Stimulated activated naive CD8-positive, alpha-beta T cell treated with anti-CD3 and anti-CD28 coated beads, Interleukin-15, amount 100 ng/mL, for 72 hours (primary cell): ENCODE measurements at regions not wholly inside any gene's neighbourhood (a gene's known extent, or its start where the extent isn't known, plus 50 kb on each side); places are given as distances from the start of the nearest gene placed in this dataset.

Experiments used
- ATAC-seq: fragments of 150-1000 bp; cut with Tn5 transposase; 2 replicates; pipeline ENCODE4 v1.10.0; 2021; ENCODE audit warnings: mild to moderate bottlenecking, moderate library complexity
- DNase-seq, 2 donors: peaks; one replicate each; pipeline ENCODE4 v3.0.0; 2021 to 2022
- H3K27ac Mint-ChIP-seq, 2 donors: one replicate each; pipeline ENCODE4 v1.8.0; 2022; ENCODE audit warnings: mild to moderate bottlenecking in 2 of 2, mixed read lengths in 2 of 2, moderate library complexity in 2 of 2
- H3K27me3 Mint-ChIP-seq: one replicate; pipeline ENCODE4 v1.8.0; 2022; ENCODE audit warnings: mixed read lengths
- H3K4me1 Mint-ChIP-seq: one replicate; pipeline ENCODE4 v1.8.0; 2022; ENCODE audit warnings: mild to moderate bottlenecking, mixed read lengths
- H3K4me3 Mint-ChIP-seq, 2 donors: one replicate each; pipeline ENCODE4 v1.8.0; 2022; ENCODE audit warnings: mild to moderate bottlenecking in 2 of 2, mixed read lengths in 2 of 2, moderate library complexity in 1 of 2
- H3K9me3 Mint-ChIP-seq, 2 donors: one replicate each; pipeline ENCODE4 v1.8.0; 2022; ENCODE audit warnings: mixed read lengths in 2 of 2

DNA sequence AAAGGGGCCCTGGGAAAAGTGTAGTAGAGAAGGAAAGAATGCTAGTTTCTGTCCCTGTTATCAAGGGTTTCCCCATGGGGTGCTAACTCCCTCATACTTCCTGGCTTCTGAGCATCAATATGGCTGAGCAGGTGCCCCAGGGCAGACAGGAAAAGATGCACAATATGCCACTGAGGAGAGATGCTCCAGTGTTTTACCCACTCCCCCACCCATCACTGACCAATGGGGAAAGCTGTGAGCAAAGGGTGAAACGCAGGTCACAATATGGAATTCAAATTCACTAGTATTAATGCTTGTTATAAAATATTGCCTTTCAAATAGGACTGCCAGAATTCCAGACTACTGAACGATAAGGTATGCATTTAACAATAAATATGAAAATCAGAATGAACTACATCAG, 187.5 kb upstream of the CTNNB1 start:
- Mint-ChIP-seq H3K27ac (no peak overlapping the region), H3K4me1 (no peaks in the 10 kb centered on the region), H3K9me3 (peaks cover 17 to 27% of the 10 kb centered on the region in 2 donors), H3K4me3 (no peak overlapping the region), H3K27me3 (peaks cover 19% of the 10 kb centered on the region)
- ATAC-seq, result no peak
- no peak for DNase-seq

DNA sequence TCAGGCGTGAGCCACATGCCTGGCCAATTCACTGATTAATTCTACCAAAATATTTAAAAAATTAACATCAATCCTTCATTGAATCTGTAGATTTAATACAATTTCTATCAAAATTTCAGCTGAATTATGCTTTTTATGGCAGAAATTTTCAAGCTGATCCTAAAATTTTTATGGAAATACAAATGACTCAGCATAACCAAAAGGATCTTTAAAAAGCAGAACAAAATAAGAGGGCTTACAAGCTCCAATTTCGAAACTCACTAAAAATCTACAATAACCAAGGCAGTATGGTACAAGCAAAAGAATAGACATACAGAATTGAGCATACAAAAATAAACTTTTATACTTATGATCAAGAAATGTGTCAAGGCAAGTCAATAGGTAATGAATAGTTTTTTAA, 180.4 kb upstream of the CTNNB1 start:
- Mint-ChIP-seq H3K4me3 (no peak overlapping the region), H3K27me3 (peaks cover 7% of the 10 kb centered on the region), H3K9me3 (no peaks in the 10 kb centered on the region), H3K4me1 (no peaks in the 10 kb centered on the region), H3K27ac (no peak overlapping the region)
- no peak for DNase-seq
- no peak for ATAC-seq

DNA sequence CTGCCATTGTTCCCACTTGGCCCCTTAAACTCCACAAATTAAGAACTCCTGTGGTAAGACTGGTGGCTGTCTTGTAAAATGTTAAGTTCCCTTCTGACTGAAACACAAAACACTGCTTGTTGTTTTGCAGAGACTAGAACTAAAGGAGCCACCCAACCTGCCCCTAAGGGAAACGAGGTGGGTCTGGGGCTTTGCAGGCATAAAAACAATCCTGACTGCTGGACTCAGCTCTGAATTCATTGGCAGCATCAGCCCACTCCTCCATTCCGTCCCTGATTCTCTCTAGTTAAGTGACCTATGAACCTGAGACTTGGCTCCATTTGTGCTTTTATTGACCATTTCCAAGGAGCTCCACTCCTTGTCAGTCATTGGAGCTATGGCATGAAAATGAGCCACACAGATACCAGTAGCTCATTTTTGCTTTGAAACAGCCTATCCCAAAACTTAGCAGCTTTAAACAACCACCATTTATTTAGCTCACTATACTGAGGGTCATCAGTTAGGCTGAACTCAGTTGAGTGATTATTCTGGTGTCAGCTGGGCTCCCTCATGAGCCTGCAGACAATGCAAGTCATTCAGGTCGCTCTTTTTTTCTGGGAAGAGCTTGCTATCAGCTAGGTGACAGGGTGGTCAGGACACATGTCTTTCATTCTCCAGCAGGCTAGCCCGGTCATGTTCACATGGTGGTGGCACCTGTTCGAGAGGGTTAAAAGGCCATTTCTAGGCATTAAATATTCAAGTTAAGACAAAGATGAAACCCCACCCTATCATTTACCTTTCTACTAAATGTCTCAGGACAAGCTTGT, 175.1 kb upstream of the CTNNB1 start:
- Mint-ChIP-seq H3K9me3 (no peaks in the 10 kb centered on the region), H3K4me3 (no peak overlapping the region), H3K4me1 (no peaks in the 10 kb centered on the region), H3K27me3 (no peaks in the 10 kb centered on the region), H3K27ac (no peak overlapping the region)
- DNase-seq (no peak), ATAC-seq (no peak)

DNA sequence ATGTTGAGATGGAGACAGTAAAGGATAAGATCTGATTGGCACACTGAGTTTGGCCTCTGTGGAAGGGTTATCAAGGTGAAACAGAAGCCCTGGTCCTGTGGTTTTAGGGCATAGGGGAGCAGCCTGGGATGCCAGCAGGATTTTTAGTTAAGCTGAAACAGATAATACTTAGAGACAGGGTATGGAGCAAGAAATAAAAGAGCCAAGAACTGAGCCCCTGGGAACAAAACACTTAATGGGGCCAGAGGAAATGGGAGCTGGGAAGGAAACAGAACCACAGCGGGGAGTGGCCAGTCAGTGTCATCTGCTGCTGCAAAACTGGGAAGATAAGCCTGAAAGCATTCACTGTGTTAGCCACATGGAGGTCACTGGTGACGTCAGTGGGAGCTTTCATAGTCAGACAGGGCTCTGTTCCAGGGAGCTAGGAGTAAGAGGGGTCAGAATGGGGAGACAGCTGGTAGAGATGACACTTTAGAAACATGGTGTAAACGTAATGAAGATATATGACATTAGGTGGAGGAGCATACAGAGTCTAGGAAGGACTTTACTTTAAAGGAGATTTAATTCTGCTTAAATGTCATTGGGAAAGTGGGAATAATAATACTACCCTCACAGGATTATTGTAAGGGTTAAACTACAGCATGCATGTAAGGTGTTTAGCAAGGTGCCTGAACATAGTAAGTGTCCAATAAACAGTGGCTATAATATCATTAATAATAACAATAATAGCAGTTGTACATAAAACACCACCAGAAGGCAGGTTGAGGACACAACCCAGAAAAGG, 172.7 kb upstream of the CTNNB1 start:
- Mint-ChIP-seq H3K4me3 (no peak overlapping the region), H3K9me3 (no peaks in the 10 kb centered on the region), H3K27ac (no peak overlapping the region), H3K4me1 (no peaks in the 10 kb centered on the region), H3K27me3 (no peaks in the 10 kb centered on the region)
- DNase-seq (no peak), ATAC-seq (no peak)

DNA sequence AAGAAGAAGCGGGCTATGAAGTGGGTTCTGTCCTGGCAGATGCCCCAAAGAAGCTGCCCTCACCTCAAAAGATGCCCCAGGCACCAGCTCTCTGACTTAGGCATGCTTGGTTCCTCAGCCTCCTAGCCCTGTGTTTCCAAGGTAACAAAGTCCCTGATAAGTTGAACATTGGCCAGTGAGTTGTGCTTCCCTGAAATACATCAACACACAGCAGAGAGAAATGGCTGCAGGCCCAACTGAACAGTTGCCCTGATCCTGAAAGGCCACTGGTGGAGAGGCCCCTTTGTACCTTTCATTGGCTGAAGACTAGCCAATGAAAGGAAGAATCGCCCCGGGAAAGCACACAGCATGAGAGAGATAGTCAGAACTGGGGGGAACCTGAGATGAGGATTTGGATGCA, 169.9 kb upstream of the CTNNB1 start:
- Mint-ChIP-seq H3K27ac (peak overlapping the region in 1 of 2 donors; percentile 2), H3K4me1 (no peaks in the 10 kb centered on the region), H3K9me3 (no peaks in the 10 kb centered on the region), H3K4me3 (no peak overlapping the region), H3K27me3 (peaks cover 9% of the 10 kb centered on the region)
- ATAC-seq, result no peak
- DNase-seq, result no peak

DNA sequence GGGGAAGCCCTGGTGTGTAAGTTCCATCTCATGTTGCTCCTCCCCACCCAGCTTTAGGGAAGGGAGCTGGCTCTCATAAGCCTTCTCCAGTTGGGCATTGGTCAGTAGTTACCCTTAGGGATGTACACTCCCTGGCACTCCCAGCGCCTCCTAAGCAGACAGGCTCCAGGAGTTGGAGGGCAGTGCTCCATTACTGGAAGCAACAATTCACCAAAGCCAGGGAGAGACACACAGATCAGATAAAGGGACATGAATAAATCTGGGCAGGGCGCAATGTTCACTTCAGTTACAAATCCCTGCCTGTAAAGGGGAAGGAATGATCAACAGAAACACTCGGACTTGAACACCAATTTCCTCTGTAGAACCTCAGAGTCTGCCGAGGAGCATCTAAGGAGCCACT, 169.1 kb upstream of the CTNNB1 start:
- Mint-ChIP-seq H3K4me1 (no peaks in the 10 kb centered on the region), H3K27me3 (peaks cover 9% of the 10 kb centered on the region), H3K9me3 (no peaks in the 10 kb centered on the region), H3K27ac (no peak overlapping the region), H3K4me3 (no peak overlapping the region)
- ATAC-seq (no peak), DNase-seq (no peak)

DNA sequence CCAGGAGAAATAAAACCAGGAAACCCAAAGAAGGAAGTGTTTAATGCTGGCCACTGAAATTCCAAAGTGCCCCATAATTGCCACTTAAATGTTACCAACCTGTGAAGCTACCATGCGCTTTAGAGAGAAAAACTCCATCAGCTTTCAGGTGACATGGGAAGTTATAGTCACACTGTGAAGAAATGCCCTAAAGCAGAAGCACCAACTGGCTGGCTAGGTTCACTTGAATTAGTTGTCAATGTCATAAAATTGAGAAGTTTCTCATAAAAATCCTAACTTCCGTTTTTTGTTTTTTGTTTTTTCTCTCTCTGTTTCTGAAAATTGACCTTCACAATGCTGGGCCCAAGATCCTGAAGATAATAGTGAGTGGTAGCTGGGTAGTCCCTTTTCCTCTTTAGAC, 167.9 kb upstream of the CTNNB1 start:
- no peaks in the 10 kb centered on the region for H3K4me1 Mint-ChIP-seq
- H3K4me3 Mint-ChIP-seq, result no peak overlapping the region
- no peak for DNase-seq
- ATAC-seq, result no peak
- no peaks in the 10 kb centered on the region for H3K9me3 Mint-ChIP-seq
- no peak overlapping the region for H3K27ac Mint-ChIP-seq
- H3K27me3 Mint-ChIP-seq, result peaks cover 9% of the 10 kb centered on the region

DNA sequence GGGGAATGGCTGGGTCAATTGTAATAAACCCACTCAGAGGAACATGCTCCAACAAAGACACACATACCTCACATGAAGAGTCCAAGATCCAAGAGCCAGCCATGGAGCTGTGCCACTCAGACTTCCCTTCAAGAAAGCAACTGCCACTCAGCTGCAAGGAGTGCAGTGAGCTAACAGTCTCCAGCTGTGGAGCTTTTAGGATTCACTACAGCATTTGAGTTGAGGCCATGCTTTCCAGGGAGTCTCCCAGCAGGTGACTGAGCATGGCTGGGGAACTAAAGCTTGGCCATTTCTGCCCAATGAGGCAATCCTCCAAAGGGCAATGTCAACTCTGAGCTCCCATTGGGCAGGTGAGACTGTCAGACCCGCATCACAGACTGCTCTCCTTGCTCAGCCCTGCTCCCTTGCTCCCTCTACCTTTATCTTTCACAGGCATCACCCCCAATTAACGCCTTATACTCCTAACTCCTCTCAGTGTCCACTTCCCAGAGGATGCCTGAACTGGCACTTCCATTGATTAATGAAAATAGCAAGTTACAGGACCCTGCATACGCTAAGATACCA, 165.3 kb upstream of the CTNNB1 start:
- Mint-ChIP-seq H3K27ac (no peak overlapping the region), H3K4me1 (no peaks in the 10 kb centered on the region), H3K4me3 (no peak overlapping the region), H3K9me3 (no peaks in the 10 kb centered on the region), H3K27me3 (peaks cover 29% of the 10 kb centered on the region)
- ATAC-seq (no peak), DNase-seq (no peak)

DNA sequence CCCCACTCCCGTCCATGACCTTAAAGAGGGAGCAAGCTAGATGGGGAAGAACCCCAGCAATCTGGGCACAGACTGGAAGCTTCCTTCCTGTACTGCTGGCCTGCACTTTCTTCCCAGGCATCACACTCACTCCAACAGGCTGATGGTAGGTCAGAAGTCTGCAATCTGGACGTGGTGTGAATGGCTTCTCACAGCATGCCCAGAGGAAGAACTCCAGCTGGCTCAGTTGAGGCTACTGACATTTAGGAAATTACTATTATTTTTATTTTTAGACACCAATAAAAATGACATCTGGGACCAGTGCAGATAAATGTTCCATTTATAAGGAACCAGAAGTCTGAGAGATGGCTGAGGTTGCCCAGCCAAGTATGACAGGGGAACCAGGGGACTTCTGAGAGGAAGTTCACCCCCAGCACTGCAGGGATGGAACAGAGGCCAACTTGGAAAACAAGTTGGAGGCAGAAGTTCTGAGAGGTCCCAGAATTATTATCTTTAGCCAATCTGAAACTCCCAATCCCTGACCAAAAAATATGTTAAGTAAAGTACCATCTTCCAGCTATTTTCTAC, 163.8 kb upstream of the CTNNB1 start:
- no peak for DNase-seq
- no peaks in the 10 kb centered on the region for H3K4me1 Mint-ChIP-seq
- H3K27ac Mint-ChIP-seq, result no peak overlapping the region
- peaks cover 29% of the 10 kb centered on the region for H3K27me3 Mint-ChIP-seq
- no peak overlapping the region for H3K4me3 Mint-ChIP-seq
- no peak for ATAC-seq
- no peaks in the 10 kb centered on the region for H3K9me3 Mint-ChIP-seq

DNA sequence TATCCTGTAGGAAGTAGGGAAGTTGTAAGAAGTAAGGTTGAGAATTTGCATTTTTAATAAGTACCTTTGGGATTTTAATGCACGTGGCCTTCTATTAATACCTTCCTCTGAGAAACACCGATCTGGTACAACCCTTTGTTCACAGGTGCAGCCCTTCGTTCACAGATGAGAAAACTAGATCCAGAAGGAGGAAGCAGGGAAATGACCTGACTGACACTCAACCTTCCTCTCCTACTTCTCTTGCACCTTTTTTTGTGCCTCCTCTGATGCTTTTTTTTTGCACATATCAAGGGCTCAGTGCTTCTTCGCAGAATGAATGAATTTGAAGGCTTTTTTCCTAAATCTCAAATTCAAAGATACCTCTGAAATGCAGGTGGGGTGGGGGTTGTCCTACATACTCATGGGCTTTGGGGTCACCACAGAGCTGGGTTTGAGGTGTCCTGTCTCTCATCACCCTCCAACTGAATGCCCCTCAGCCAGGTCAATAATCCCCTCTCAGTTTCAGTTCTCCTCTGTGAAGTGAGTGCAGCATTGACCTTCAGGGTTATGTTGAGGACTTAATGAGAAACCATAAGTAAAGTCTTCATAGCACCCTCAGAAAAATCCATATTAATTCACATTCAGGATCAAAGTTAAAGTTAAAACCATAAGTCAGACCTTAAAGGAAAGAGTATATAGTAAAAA, 161.5 kb upstream of the CTNNB1 start:
- H3K4me3 Mint-ChIP-seq, result no peak overlapping the region
- no peaks in the 10 kb centered on the region for H3K9me3 Mint-ChIP-seq
- DNase-seq (no peak), ATAC-seq (no peak)
- no peak overlapping the region for H3K27ac Mint-ChIP-seq
- peaks cover 31% of the 10 kb centered on the region for H3K27me3 Mint-ChIP-seq
- H3K4me1 Mint-ChIP-seq, result no peaks in the 10 kb centered on the region

DNA sequence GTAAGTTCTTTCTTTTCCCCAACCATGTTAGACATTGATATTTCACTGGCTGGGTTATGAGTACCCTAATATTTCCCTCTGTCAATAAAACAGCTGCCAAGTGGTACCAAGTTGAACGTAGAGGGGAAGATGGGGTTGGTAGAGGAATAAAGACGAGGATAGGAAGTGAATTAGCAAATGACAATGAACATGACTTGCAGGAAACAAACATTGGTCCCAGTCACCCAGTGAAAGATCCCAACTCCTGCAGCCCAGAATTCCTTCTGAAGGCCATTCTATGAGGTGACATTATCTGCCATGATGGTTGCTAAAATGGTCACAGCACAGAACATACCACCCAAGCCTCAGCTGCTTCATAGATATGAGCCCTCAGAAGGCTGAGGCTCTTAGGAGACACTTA, 159.0 kb upstream of the CTNNB1 start:
- no peak for ATAC-seq

DNA sequence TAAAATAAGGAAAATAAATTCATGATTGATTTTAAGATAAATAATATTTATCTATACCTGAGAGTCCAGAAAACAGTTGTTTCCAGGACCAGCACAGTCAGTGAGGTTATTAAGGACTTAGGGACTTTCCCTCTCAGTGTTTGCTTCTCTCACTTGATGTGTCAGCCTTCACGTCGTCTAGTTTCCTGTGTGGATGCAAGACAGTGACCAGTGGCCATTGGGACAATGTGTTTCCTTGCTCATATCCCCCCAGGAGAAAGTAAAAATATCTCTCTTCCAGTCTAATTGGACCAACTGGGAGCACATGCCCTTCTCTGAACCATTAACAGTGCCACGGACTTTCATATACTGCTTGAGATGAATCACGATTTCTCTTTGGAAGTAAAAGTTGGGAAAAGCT, 157.8 kb upstream of the CTNNB1 start:
- ATAC-seq (no peak), DNase-seq (no peak)
- Mint-ChIP-seq H3K9me3 (no peaks in the 10 kb centered on the region), H3K27ac (no peak overlapping the region), H3K27me3 (peaks cover 31% of the 10 kb centered on the region), H3K4me1 (no peaks in the 10 kb centered on the region), H3K4me3 (no peak overlapping the region)

More for the DNA sequence above, 159.0 kb upstream of the CTNNB1 start:
- Mint-ChIP-seq H3K27ac (no peak overlapping the region), H3K4me3 (no peak overlapping the region), H3K9me3 (no peaks in the 10 kb centered on the region), H3K4me1 (no peaks in the 10 kb centered on the region), H3K27me3 (peaks cover 29% of the 10 kb centered on the region)
- no peak for DNase-seq

DNA sequence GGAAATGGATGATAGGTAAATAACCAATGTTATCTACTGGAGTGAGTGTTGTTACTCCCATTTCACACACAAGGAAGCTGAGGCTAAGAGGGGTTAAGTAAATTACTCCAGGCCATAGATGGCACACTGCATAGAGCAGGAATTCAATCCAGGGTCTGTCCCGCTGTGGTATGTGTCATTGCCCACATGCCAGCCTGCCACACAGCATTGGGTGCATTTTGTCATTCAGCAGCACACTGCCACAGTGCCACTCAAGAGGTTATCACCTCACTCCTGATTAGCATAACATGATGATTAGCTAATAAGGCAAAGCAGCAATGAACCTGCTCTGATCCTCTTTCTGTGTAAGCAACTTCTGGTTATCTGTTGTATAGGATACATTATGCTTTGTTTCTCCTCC, 157.4 kb upstream of the CTNNB1 start:
- Mint-ChIP-seq H3K4me3 (no peak overlapping the region), H3K4me1 (no peaks in the 10 kb centered on the region), H3K27ac (no peak overlapping the region), H3K9me3 (peaks cover 0 to 2% of the 10 kb centered on the region in 2 donors), H3K27me3 (peaks cover 33% of the 10 kb centered on the region)
- ATAC-seq, result no peak
- no peak for DNase-seq

DNA sequence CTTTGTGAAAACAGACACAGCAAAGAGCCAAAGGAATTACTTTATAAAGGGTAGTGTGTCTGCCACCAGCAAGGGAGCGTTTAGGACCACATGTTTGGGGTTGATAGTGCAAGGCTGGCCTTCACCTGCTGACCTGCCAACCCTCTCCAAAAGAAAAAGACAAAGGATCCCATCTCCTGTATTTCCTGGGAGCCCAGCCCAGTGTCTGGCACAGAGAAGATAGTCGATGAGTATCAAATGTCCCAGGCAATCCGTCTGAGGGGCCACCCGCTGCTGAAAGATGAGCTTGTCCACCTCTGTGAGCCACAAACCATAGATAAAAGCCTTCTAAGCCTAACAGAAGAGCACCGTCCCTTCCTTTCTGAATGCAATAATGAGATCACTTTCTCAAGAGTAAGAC, 154.8 kb upstream of the CTNNB1 start:
- DNase-seq, result no peak
- ATAC-seq, result no peak
- Mint-ChIP-seq H3K27ac (peak overlapping the region in 1 of 2 donors; percentile 19), H3K27me3 (peaks cover 27% of the 10 kb centered on the region), H3K4me1 (no peaks in the 10 kb centered on the region), H3K4me3 (no peak overlapping the region), H3K9me3 (peaks cover 12 to 13% of the 10 kb centered on the region in 2 donors)

DNA sequence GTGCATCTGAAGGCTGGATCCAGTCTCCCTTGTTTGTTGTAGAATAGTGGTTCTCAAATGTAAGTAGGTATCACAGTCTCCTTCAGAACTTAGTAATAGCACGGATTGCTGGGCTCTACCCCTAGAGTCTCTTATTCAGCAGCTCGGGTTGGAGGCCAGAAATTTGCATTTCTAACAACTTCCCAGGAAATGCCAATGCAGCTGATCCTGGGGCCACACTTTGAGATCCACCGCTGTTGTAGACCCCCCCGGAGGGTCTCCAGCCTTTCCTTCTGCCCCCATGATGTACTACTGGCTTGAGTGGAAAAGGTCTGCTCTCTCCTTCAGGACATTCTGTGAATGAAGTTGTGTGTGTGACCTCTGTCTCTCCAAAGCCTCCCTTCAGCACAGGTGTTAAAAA, 153.8 kb upstream of the CTNNB1 start:
- Mint-ChIP-seq H3K27ac (no peak overlapping the region), H3K4me3 (no peak overlapping the region), H3K27me3 (peaks cover 27% of the 10 kb centered on the region), H3K9me3 (peaks cover 12 to 13% of the 10 kb centered on the region in 2 donors), H3K4me1 (no peaks in the 10 kb centered on the region)
- ATAC-seq, result no peak
- no peak for DNase-seq
